Keratinocyte (primary cell): ENCODE measurements at regions not wholly inside any gene's neighbourhood (a gene's known extent, or its start where the extent isn't known, plus 50 kb on each side); places are given as distances from the start of the nearest gene placed in this dataset.

Source experiments
- DNase-seq: peaks from one replicate; pipeline ENCODE4 v3.0.0-alpha.2; 2011; ENCODE audit warnings: low read depth, missing footprints, low spot score
- FAIRE-seq: peaks from 2 replicates; lab custom pipeline; 2011; peaks lifted over from hg19 to GRCh38; lab: Jason Lieb, UNC
- H2AFZ ChIP-seq: 2 replicates; pipeline ENCODE4 v1.6.0; 2012; ENCODE audit warnings: low read length, control low read depth, inconsistent platforms; ENCODE audit not compliant: control insufficient read depth
- H3K27ac ChIP-seq: 2 replicates; pipeline ENCODE4 v1.5.1; 2011; ENCODE audit warnings: low read length; ENCODE audit not compliant: control insufficient read depth, insufficient read depth
- H3K27me3 ChIP-seq: 3 replicates; pipeline ENCODE4 v1.6.0; 2011; ENCODE audit warnings: low read length; ENCODE audit not compliant: control insufficient read depth, insufficient read depth; ENCODE audit errors: extremely low read depth
- H3K36me3 ChIP-seq, 2 experiments: 2 replicates in 1 of 2; 3 replicates in 1 of 2; pipeline ENCODE4 v1.5.1; 2011; ENCODE audit warnings: low read length in 2 of 2, mild to moderate bottlenecking in 1 of 2; ENCODE audit not compliant: control insufficient read depth in 2 of 2, insufficient read depth in 2 of 2; ENCODE audit errors: extremely low read depth in 1 of 2
- H3K4me1 ChIP-seq: 3 replicates; pipeline ENCODE4 v1.5.1; 2011; ENCODE audit warnings: low read length; ENCODE audit not compliant: control insufficient read depth, insufficient read depth; ENCODE audit errors: extremely low read depth
- H3K4me2 ChIP-seq: 3 replicates; pipeline ENCODE4 v1.6.0; 2011; ENCODE audit warnings: low read depth, low read length; ENCODE audit not compliant: control insufficient read depth, insufficient read depth; ENCODE audit errors: extremely low read depth
- H3K4me3 ChIP-seq, 3 experiments: fragments of 200-600 bp in 1 of 3; sonication (generic) in 1 of 3; 2 replicates in 2 of 3; 3 replicates in 1 of 3; pipeline ENCODE4 v1.5.1; 2011 to 2016; ENCODE audit warnings: low read length in 3 of 3, mild to moderate bottlenecking in 3 of 3, control low read depth in 2 of 3, inconsistent platforms in 1 of 3, low read depth in 1 of 3, mixed read lengths in 1 of 3, mixed run types in 1 of 3, moderate library complexity in 1 of 3; ENCODE audit not compliant: control insufficient read depth in 2 of 3, insufficient read depth in 2 of 3; ENCODE audit errors: extremely low read depth in 1 of 3
- H3K79me2 ChIP-seq: 2 replicates; pipeline ENCODE4 v1.6.0; 2012; ENCODE audit warnings: low read length; ENCODE audit not compliant: control insufficient read depth, insufficient read depth
- H3K9ac ChIP-seq: 3 replicates; pipeline ENCODE4 v1.6.0; 2011; ENCODE audit warnings: low read length; ENCODE audit not compliant: control insufficient read depth, insufficient read depth; ENCODE audit errors: extremely low read depth
- H3K9me1 ChIP-seq: 3 replicates; pipeline ENCODE4 v1.6.0; 2011; ENCODE audit warnings: low read length; ENCODE audit not compliant: control insufficient read depth, insufficient read depth; ENCODE audit errors: extremely low read depth
- H3K9me3 ChIP-seq: 2 replicates; pipeline ENCODE4 v1.5.1; 2012; ENCODE audit warnings: low read depth, low read length; ENCODE audit not compliant: control insufficient read depth
- H4K20me1 ChIP-seq: 3 replicates; pipeline ENCODE4 v1.6.0; 2011; ENCODE audit warnings: low read length; ENCODE audit not compliant: control insufficient read depth, insufficient read depth; ENCODE audit errors: extremely low read depth
- EZH2 ChIP-seq: IDR thresholded peaks from one replicate; pipeline ENCODE4 v1.6.1; 2012; ENCODE audit warnings: inconsistent platforms, mild to moderate bottlenecking, low read length, moderate library complexity
- dilution Hi-C: fragments of 300-500 bp; cut with MboI; formaldehyde crosslinking; loops from one replicate; pipeline ENCODE4 v1.7.0; 2020; ENCODE audit warnings: low sequenced_read_pairs; ENCODE audit not compliant: extremely low pct_ligation_motif_present
- TF ChIP-seq, protein P1 (sequence below), 3 experiments: IDR thresholded peaks in 1 of 3; conservative IDR thresholded peaks in 1 of 3; optimal IDR thresholded peaks in 1 of 3; 2 replicates in 2 of 3; 3 replicates in 1 of 3; pipeline versions ENCODE3 to v1.5.1; 2011; ENCODE audit warnings: low read length in 3 of 3, mild to moderate bottlenecking in 3 of 3, moderate library complexity in 2 of 3, control low read depth in 1 of 3, inconsistent platforms in 1 of 3; ENCODE audit not compliant: insufficient read depth in 2 of 3; ENCODE audit errors: extremely low read depth in 1 of 3

DNA sequence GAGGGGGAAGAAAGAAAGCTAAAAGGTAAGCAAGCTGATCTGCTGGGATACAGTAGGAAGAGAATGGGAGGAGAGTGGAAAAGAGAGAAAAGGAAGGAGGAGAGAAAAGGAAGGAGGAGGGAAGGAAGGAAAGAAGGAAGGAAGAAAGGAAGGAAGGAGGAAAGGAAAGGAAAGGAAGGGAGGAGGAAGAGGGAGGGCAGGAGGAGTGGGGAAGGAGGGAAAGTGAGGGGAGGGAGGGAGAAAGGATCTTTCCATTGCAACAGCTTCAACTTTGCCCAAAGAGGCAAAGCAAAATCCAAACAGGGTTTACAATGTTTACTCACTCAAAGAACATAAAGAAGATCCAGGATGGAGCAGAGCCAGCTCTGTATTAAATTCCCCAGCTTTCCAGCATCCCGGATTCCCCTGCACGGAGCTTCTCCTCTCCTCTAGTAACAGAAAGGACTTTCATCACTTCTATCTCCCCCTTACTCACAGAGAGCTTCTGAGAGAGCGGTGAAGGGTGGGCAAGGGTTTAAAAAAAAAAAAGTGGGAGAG is 494.2 kb upstream of the PROK2 start:
- no peaks in the 10 kb centered on the region for H3K4me1 ChIP-seq
- TF ChIP-seq, protein P1, sequence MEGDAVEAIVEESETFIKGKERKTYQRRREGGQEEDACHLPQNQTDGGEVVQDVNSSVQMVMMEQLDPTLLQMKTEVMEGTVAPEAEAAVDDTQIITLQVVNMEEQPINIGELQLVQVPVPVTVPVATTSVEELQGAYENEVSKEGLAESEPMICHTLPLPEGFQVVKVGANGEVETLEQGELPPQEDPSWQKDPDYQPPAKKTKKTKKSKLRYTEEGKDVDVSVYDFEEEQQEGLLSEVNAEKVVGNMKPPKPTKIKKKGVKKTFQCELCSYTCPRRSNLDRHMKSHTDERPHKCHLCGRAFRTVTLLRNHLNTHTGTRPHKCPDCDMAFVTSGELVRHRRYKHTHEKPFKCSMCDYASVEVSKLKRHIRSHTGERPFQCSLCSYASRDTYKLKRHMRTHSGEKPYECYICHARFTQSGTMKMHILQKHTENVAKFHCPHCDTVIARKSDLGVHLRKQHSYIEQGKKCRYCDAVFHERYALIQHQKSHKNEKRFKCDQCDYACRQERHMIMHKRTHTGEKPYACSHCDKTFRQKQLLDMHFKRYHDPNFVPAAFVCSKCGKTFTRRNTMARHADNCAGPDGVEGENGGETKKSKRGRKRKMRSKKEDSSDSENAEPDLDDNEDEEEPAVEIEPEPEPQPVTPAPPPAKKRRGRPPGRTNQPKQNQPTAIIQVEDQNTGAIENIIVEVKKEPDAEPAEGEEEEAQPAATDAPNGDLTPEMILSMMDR (optimal IDR thresholded peaks at IDR 0.05 in 1 of 3, IDR thresholded peaks at IDR 0.05 in 1 of 3, conservative IDR thresholded peaks at IDR 0.05 in 1 of 3; ENCODE audit: extremely low read depth in 1 of 3, insufficient read depth in 2 of 3, low read length in 3 of 3), result no peak
- TF ChIP-seq EZH2, result no peak
- no peaks in the 10 kb centered on the region for H4K20me1 ChIP-seq
- no peaks in the 10 kb centered on the region for H3K9me3 ChIP-seq
- no peak overlapping the region for H3K9ac ChIP-seq
- no peak overlapping the region for H3K27ac ChIP-seq
- no peak for DNase-seq
- H3K4me2 ChIP-seq, result no peak overlapping the region
- H3K27me3 ChIP-seq, result peaks cover 11% of the 10 kb centered on the region
- H3K79me2 ChIP-seq, result no peaks in the 10 kb centered on the region
- no peak overlapping the region for H3K4me3 ChIP-seq
- dilution Hi-C loops, result no loop called here
- no peaks in the 10 kb centered on the region for H3K9me1 ChIP-seq
- H2AFZ ChIP-seq, result no peak overlapping the region
- H3K36me3 ChIP-seq, result no peaks in the 10 kb centered on the region
- FAIRE-seq, result no peak

DNA sequence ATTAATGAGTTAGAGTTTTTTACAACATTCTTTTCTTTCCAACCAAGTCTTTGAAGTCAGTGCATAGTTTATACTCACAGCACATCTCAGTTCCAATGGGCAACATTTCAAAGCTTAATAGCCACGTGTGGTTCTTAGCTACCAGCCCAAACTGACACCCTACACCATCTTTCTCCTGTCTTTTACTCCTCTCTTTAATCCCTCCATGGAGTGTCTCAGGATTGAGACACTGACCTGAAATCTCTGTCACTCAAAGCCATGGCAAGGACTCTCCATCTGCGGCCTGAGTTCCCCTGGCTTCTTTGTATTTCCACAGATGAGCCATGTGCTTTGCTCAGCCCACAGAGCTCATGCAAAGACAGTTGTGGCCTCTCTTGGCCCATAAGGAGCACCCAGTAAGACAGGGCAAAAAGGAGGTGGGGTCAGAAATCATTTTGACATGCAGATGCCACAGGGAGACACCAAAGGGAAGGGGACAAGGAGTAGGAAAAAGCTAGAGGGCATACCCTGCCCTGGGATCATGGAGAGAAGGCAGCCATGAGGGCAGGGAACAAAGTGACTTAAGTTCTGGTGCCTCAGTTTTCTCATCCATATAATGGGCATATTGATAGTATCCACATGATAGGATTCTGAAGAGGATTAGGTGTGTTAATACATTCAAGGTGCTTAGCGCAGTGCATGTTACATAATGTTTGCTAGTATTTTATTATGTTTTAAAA is 493.6 kb upstream of the PROK2 start:
- H3K9ac ChIP-seq, result no peak overlapping the region
- no peak overlapping the region for H2AFZ ChIP-seq
- H3K9me3 ChIP-seq, result no peaks in the 10 kb centered on the region
- H3K27me3 ChIP-seq, result peaks cover 11% of the 10 kb centered on the region
- dilution Hi-C loops, result no loop called here
- no peaks in the 10 kb centered on the region for H3K4me1 ChIP-seq
- no peaks in the 10 kb centered on the region for H3K79me2 ChIP-seq
- no peak for TF ChIP-seq EZH2
- TF ChIP-seq, protein P1 (optimal IDR thresholded peaks at IDR 0.05 in 1 of 3, IDR thresholded peaks at IDR 0.05 in 1 of 3, conservative IDR thresholded peaks at IDR 0.05 in 1 of 3; ENCODE audit: extremely low read depth in 1 of 3, insufficient read depth in 2 of 3, low read length in 3 of 3), result no peak
- no peak overlapping the region for H3K27ac ChIP-seq
- DNase-seq (no peak), FAIRE-seq (no peak)
- no peaks in the 10 kb centered on the region for H4K20me1 ChIP-seq
- H3K4me2 ChIP-seq, result no peak overlapping the region
- H3K4me3 ChIP-seq, result no peak overlapping the region
- H3K9me1 ChIP-seq, result no peaks in the 10 kb centered on the region
- no peaks in the 10 kb centered on the region for H3K36me3 ChIP-seq
